ENCODE measurements at regions not wholly inside any gene's neighbourhood (a gene's known extent, or its start where the extent isn't known, plus 50 kb on each side); places are given as distances from the start of the nearest gene placed in this dataset.

GRCh38 chr6:137349856-137350830 lies 131.0 kb upstream of the IFNGR1 start:
- CTCF ChIA-PET, result no interaction called here
- Histone ChIP-seq H3K9me3 (ENCODE audit: low read depth, low read length, poor library complexity, severe bottlenecking) (no peaks in the 10 kb centered on the region), H3K27ac (ENCODE audit: low read depth, low read length, poor library complexity, severe bottlenecking) (no peak overlapping the region), H3K4me3 (ENCODE audit: low read depth, low read length, poor library complexity, severe bottlenecking) (no peak overlapping the region), H3K27me3 (replicated peaks; ENCODE audit: insufficient read depth, low read depth, low read length, poor library complexity) (peaks cover 6% of the 10 kb centered on the region), H3K4me1 (ENCODE audit: insufficient read depth, low read length, poor library complexity, severe bottlenecking) (no peaks in the 10 kb centered on the region), H3K36me3 (ENCODE audit: insufficient read depth, low read length, poor library complexity, severe bottlenecking) (no peaks in the 10 kb centered on the region)
- intact Hi-C loops (cut with micrococcal nuclease; ENCODE audit: unreplicated experiment), result no loop called here
- no peak for DNase-seq (ENCODE audit: low spot score)
- POLR2A ChIA-PET (ENCODE audit: low non-redundant PET), result no interaction called here
- TF ChIP-seq, protein P1, sequence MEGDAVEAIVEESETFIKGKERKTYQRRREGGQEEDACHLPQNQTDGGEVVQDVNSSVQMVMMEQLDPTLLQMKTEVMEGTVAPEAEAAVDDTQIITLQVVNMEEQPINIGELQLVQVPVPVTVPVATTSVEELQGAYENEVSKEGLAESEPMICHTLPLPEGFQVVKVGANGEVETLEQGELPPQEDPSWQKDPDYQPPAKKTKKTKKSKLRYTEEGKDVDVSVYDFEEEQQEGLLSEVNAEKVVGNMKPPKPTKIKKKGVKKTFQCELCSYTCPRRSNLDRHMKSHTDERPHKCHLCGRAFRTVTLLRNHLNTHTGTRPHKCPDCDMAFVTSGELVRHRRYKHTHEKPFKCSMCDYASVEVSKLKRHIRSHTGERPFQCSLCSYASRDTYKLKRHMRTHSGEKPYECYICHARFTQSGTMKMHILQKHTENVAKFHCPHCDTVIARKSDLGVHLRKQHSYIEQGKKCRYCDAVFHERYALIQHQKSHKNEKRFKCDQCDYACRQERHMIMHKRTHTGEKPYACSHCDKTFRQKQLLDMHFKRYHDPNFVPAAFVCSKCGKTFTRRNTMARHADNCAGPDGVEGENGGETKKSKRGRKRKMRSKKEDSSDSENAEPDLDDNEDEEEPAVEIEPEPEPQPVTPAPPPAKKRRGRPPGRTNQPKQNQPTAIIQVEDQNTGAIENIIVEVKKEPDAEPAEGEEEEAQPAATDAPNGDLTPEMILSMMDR (conservative IDR thresholded peaks at IDR 0.05; ENCODE audit: low read depth, low read length), result no peak
- TF ChIP-seq EZH2 (IDR thresholded peaks at IDR 0.05; ENCODE audit: borderline replicate concordance, low read depth, low read length, poor library complexity, severe bottlenecking), result no peak
- no TSS peak for BruUV-seq (replicated peaks)

- Histone ChIP-seq H3K4me1 (ENCODE audit: insufficient read depth, low read length, poor library complexity, severe bottlenecking) (no peaks in the 10 kb centered on the region), H3K27me3 (replicated peaks; ENCODE audit: insufficient read depth, low read depth, low read length, poor library complexity) (peaks cover 18% of the 10 kb centered on the region), H3K27ac (ENCODE audit: low read depth, low read length, poor library complexity, severe bottlenecking) (no peak overlapping the region), H3K4me3 (ENCODE audit: low read depth, low read length, poor library complexity, severe bottlenecking) (no peak overlapping the region), H3K36me3 (ENCODE audit: insufficient read depth, low read length, poor library complexity, severe bottlenecking) (no peaks in the 10 kb centered on the region), H3K9me3 (ENCODE audit: low read depth, low read length, poor library complexity, severe bottlenecking) (no peaks in the 10 kb centered on the region)
- BruUV-seq (replicated peaks), result no TSS peak
- intact Hi-C loops (cut with micrococcal nuclease; ENCODE audit: unreplicated experiment), result no loop called here
- ChIA-PET CTCF (no interaction called here), POLR2A (ENCODE audit: low non-redundant PET) (no interaction called here)
- TF ChIP-seq, protein P1 (conservative IDR thresholded peaks at IDR 0.05; ENCODE audit: low read depth, low read length), result no peak
- TF ChIP-seq EZH2 (IDR thresholded peaks at IDR 0.05; ENCODE audit: borderline replicate concordance, low read depth, low read length, poor library complexity, severe bottlenecking), result no peak
- no peak for DNase-seq (ENCODE audit: low spot score)
Observed at GRCh38 chr6:137348777-137349176, 129.6 kb upstream of the IFNGR1 start.

DNA sequence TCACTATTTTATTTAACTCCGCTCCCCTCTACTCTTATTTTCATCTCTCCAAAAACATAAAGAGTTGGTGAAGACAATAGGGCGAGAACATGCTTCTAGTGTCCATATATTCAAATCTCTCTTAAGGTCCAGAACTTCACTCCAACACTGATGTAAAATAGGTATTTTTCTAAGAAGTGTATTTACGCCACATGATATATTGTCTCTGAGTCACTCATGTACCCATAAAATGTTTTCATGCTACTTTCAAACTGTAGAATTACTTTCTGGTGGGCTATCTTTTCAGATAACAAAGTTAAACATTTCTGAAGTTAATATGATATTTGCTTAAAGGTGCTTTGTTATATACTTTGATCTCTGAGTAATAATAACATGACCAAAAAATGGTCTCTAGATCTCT lies 124.1 kb upstream of the IFNGR1 start:
- DNase-seq (ENCODE audit: low spot score), result no peak
- Histone ChIP-seq H3K4me3 (ENCODE audit: low read depth, low read length, poor library complexity, severe bottlenecking) (no peak overlapping the region), H3K27ac (ENCODE audit: low read depth, low read length, poor library complexity, severe bottlenecking) (no peak overlapping the region), H3K36me3 (ENCODE audit: insufficient read depth, low read length, poor library complexity, severe bottlenecking) (no peaks in the 10 kb centered on the region), H3K9me3 (ENCODE audit: low read depth, low read length, poor library complexity, severe bottlenecking) (no peaks in the 10 kb centered on the region), H3K27me3 (replicated peaks; ENCODE audit: insufficient read depth, low read depth, low read length, poor library complexity) (peaks cover 18% of the 10 kb centered on the region), H3K4me1 (ENCODE audit: insufficient read depth, low read length, poor library complexity, severe bottlenecking) (peaks cover 4% of the 10 kb centered on the region)
- no TSS peak for BruUV-seq (replicated peaks)
- TF ChIP-seq EZH2 (IDR thresholded peaks at IDR 0.05; ENCODE audit: borderline replicate concordance, low read depth, low read length, poor library complexity, severe bottlenecking), result no peak
- TF ChIP-seq, protein P1 (conservative IDR thresholded peaks at IDR 0.05; ENCODE audit: low read depth, low read length), result no peak
- ChIA-PET CTCF (no interaction called here), POLR2A (ENCODE audit: low non-redundant PET) (no interaction called here)
- intact Hi-C loops (cut with micrococcal nuclease; ENCODE audit: unreplicated experiment), result loop anchor here (2.0 to 5.0 kb wide), 2 partner anchors 244 to 298 kb away; no protein-coding TSS in a partner anchor
